SK-N-SH treated with all-trans-retinoic acid at 6 μM for 48 hours (cell line): ENCODE measurements at regions not wholly inside any gene's neighbourhood (a gene's known extent, or its start where the extent isn't known, plus 50 kb on each side); places are given as distances from the start of the nearest gene placed in this dataset.

ENCODE experiments used
- ARNTL ChIP-seq: fragments of 450-650 bp; formaldehyde crosslinking; IDR thresholded peaks from 2 replicates; pipeline ENCODE4 v1.5.0; 2020; ENCODE audit warnings: low read depth, mild to moderate bottlenecking, moderate library complexity, borderline replicate concordance
- ESRRG ChIP-seq: fragments of 250-450 bp; sonication (Bioruptor Pico); IDR thresholded peaks from 2 replicates; pipeline ENCODE4 v1.6.1; 2021; ENCODE audit warnings: mild to moderate bottlenecking
- PPARA ChIP-seq: fragments of 250-450 bp; sonication (Bioruptor Pico); IDR thresholded peaks from 2 replicates; pipeline ENCODE4 v1.5.0; 2020; ENCODE audit warnings: mild to moderate bottlenecking, borderline replicate concordance
- RARB ChIP-seq: fragments of 250-450 bp; sonication (Bioruptor Pico); IDR thresholded peaks from 2 replicates; pipeline ENCODE4 v1.8.0; 2021; ENCODE audit warnings: mild to moderate bottlenecking, moderate library complexity
- TCF4 ChIP-seq: fragments of 250-450 bp; sonication (Bioruptor Pico); IDR thresholded peaks from 2 replicates; pipeline ENCODE4 v1.8.0; 2021; ENCODE audit warnings: mild to moderate bottlenecking, moderate library complexity, borderline replicate concordance
- ZFP3 ChIP-seq: fragments of 250-450 bp; sonication (Bioruptor Pico); IDR thresholded peaks from 2 replicates; pipeline ENCODE4 v1.5.0; 2020; ENCODE audit warnings: mild to moderate bottlenecking, moderate library complexity
- ZNF565 ChIP-seq: fragments of 450-650 bp; formaldehyde crosslinking; conservative IDR thresholded peaks from 2 replicates; pipeline ENCODE4 v1.5.0; 2020; ENCODE audit warnings: low read depth, mild to moderate bottlenecking, moderate library complexity
- ZNF8 ChIP-seq: fragments of 450-650 bp; formaldehyde crosslinking; IDR thresholded peaks from 2 replicates; pipeline ENCODE4 v1.5.0; 2020; ENCODE audit warnings: mild to moderate bottlenecking, moderate library complexity
- TF ChIP-seq, protein P1 (sequence below): fragments of 250-450 bp; sonication (Bioruptor Pico); IDR thresholded peaks from 2 replicates; pipeline ENCODE4 v1.8.0; 2020; ENCODE audit warnings: mild to moderate bottlenecking, moderate library complexity, borderline replicate concordance
- TF ChIP-seq, protein P2 (sequence below): fragments of 250-450 bp; sonication (Bioruptor Pico); IDR thresholded peaks from 2 replicates; pipeline ENCODE4 v1.5.1; 2020; ENCODE audit warnings: low read depth, mild to moderate bottlenecking, moderate library complexity

GRCh38 chr3:166593776-166594175 is 756.6 kb upstream of the BCHE start:
- TF ChIP-seq RARB (CRISPR knock-in tag), result no peak
- no peak for TF ChIP-seq ZNF8
- TF ChIP-seq ZFP3, result no peak
- TF ChIP-seq PPARA (CRISPR knock-in tag), result no peak
- no peak for TF ChIP-seq ZNF565 (CRISPR knock-in tag)
- TF ChIP-seq TCF4 (CRISPR knock-in tag), result no peak
- TF ChIP-seq, protein P1, sequence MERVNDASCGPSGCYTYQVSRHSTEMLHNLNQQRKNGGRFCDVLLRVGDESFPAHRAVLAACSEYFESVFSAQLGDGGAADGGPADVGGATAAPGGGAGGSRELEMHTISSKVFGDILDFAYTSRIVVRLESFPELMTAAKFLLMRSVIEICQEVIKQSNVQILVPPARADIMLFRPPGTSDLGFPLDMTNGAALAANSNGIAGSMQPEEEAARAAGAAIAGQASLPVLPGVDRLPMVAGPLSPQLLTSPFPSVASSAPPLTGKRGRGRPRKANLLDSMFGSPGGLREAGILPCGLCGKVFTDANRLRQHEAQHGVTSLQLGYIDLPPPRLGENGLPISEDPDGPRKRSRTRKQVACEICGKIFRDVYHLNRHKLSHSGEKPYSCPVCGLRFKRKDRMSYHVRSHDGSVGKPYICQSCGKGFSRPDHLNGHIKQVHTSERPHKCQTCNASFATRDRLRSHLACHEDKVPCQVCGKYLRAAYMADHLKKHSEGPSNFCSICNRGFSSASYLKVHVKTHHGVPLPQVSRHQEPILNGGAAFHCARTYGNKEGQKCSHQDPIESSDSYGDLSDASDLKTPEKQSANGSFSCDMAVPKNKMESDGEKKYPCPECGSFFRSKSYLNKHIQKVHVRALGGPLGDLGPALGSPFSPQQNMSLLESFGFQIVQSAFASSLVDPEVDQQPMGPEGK (CRISPR knock-in tag), result no peak
- TF ChIP-seq, protein P2, sequence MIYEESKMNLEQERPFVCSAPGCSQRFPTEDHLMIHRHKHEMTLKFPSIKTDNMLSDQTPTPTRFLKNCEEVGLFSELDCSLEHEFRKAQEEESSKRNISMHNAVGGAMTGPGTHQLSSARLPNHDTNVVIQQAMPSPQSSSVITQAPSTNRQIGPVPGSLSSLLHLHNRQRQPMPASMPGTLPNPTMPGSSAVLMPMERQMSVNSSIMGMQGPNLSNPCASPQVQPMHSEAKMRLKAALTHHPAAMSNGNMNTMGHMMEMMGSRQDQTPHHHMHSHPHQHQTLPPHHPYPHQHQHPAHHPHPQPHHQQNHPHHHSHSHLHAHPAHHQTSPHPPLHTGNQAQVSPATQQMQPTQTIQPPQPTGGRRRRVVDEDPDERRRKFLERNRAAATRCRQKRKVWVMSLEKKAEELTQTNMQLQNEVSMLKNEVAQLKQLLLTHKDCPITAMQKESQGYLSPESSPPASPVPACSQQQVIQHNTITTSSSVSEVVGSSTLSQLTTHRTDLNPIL (CRISPR knock-in tag), result no peak
- TF ChIP-seq ESRRG (CRISPR knock-in tag), result no peak
- TF ChIP-seq ARNTL (CRISPR knock-in tag), result no peak
